Loucy (cell line): ENCODE measurements at regions not wholly inside any gene's neighbourhood (a gene's known extent, or its start where the extent isn't known, plus 50 kb on each side); places are given as distances from the start of the nearest gene placed in this dataset.

Experiments used
- H2AFZ ChIP-seq: fragments of 200-600 bp; sonication (generic); 2 replicates; pipeline ENCODE4 v1.6.0; 2016; ENCODE audit warnings: antibody characterized with exemption, mild to moderate bottlenecking, low read length, moderate library complexity
- H3F3A ChIP-seq: fragments of 200-600 bp; 2 replicates; pipeline ENCODE4 v1.6.0; 2016; ENCODE audit warnings: antibody characterized with exemption, low read depth, mild to moderate bottlenecking
- H3K27me3 ChIP-seq: fragments of 200-600 bp; sonication (generic); 2 replicates; pipeline ENCODE4 v1.6.1; 2014; ENCODE audit warnings: low read length, mild to moderate bottlenecking; ENCODE audit not compliant: insufficient read depth, poor library complexity, severe bottlenecking
- H3K36me3 ChIP-seq: fragments of 200-600 bp; sonication (generic); 2 replicates; pipeline ENCODE4 v1.6.1; 2016; ENCODE audit warnings: low read length; ENCODE audit not compliant: insufficient read depth
- H3K4me1 ChIP-seq: fragments of 200-600 bp; sonication (generic); 2 replicates; pipeline ENCODE4 v1.5.1; 2014; ENCODE audit warnings: low read length, mild to moderate bottlenecking; ENCODE audit not compliant: insufficient read depth, poor library complexity, severe bottlenecking
- H3K4me2 ChIP-seq: fragments of 200-600 bp; sonication (generic); 2 replicates; pipeline ENCODE4 v1.6.0; 2014; ENCODE audit warnings: antibody characterized with exemption, low read length, low read depth, mild to moderate bottlenecking; ENCODE audit not compliant: poor library complexity, severe bottlenecking
- H3K4me3 ChIP-seq: fragments of 200-600 bp; sonication (generic); 2 replicates; pipeline ENCODE4 v1.5.1; 2014; ENCODE audit warnings: low read length, mild to moderate bottlenecking, mixed read lengths; ENCODE audit not compliant: poor library complexity, severe bottlenecking
- H3K79me2 ChIP-seq: fragments of 200-600 bp; sonication (generic); 2 replicates; pipeline ENCODE4 v1.6.1; 2014; ENCODE audit warnings: low read length; ENCODE audit not compliant: insufficient read depth
- H3K9ac ChIP-seq: fragments of 200-600 bp; sonication (generic); 2 replicates; pipeline ENCODE4 v1.6.0; 2014; ENCODE audit warnings: mild to moderate bottlenecking, low read depth, low read length, moderate library complexity; ENCODE audit not compliant: poor library complexity, severe bottlenecking
- H3K9me2 ChIP-seq: fragments of 200-600 bp; sonication (generic); replicated peaks from 2 replicates; pipeline ENCODE4 v1.6.1; 2016; ENCODE audit warnings: low read depth, low read length, mixed read lengths
- H3K9me3 ChIP-seq: fragments of 200-600 bp; sonication (generic); 2 replicates; pipeline ENCODE4 v1.6.1; 2014; ENCODE audit warnings: mild to moderate bottlenecking, antibody characterized with exemption, low read length, low read depth; ENCODE audit not compliant: insufficient read depth
- H4K20me1 ChIP-seq: fragments of 200-600 bp; sonication (generic); 2 replicates; pipeline ENCODE4 v1.6.0; 2014; ENCODE audit warnings: antibody characterized with exemption, low read length, mild to moderate bottlenecking; ENCODE audit not compliant: insufficient read depth, poor library complexity, severe bottlenecking
- EZH2phosphoT487 ChIP-seq: fragments of 200-600 bp; IDR thresholded peaks from 2 replicates; pipeline ENCODE4 v1.6.1; 2018; ENCODE audit warnings: antibody characterized with exemption, mild to moderate bottlenecking, moderate library complexity, borderline replicate concordance
- TF ChIP-seq, protein P1 (sequence below): fragments of 200-600 bp; sonication (generic); conservative IDR thresholded peaks from 2 replicates; pipeline ENCODE4 v1.5.1; 2014; ENCODE audit warnings: mild to moderate bottlenecking, antibody characterized with exemption, low read length

- Histone ChIP-seq H3K9me3 (no peaks in the 10 kb centered on the region), H3K36me3 (no peaks in the 10 kb centered on the region), H3K9ac (no peak overlapping the region), H3F3A (no peaks in the 10 kb centered on the region), H3K4me3 (no peak overlapping the region), H3K79me2 (no peaks in the 10 kb centered on the region), H3K4me2 (no peak overlapping the region), H2AFZ (no peak overlapping the region), H3K4me1 (no peaks in the 10 kb centered on the region), H4K20me1 (no peaks in the 10 kb centered on the region), H3K9me2 (no peaks in the 10 kb centered on the region), H3K27me3 (no peaks in the 10 kb centered on the region)
- TF ChIP-seq, protein P1, sequence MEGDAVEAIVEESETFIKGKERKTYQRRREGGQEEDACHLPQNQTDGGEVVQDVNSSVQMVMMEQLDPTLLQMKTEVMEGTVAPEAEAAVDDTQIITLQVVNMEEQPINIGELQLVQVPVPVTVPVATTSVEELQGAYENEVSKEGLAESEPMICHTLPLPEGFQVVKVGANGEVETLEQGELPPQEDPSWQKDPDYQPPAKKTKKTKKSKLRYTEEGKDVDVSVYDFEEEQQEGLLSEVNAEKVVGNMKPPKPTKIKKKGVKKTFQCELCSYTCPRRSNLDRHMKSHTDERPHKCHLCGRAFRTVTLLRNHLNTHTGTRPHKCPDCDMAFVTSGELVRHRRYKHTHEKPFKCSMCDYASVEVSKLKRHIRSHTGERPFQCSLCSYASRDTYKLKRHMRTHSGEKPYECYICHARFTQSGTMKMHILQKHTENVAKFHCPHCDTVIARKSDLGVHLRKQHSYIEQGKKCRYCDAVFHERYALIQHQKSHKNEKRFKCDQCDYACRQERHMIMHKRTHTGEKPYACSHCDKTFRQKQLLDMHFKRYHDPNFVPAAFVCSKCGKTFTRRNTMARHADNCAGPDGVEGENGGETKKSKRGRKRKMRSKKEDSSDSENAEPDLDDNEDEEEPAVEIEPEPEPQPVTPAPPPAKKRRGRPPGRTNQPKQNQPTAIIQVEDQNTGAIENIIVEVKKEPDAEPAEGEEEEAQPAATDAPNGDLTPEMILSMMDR: no peak
- TF ChIP-seq EZH2phosphoT487: no peak
These were observed 112.3 kb upstream of the MPPED2 start for GRCh38 chr11:30698425-30698824.

- Histone ChIP-seq H3K9me3 (no peaks in the 10 kb centered on the region), H4K20me1 (no peaks in the 10 kb centered on the region), H3K4me2 (no peak overlapping the region), H3K9me2 (no peaks in the 10 kb centered on the region), H3K4me1 (no peaks in the 10 kb centered on the region), H3K9ac (no peak overlapping the region), H3K27me3 (no peaks in the 10 kb centered on the region), H3K79me2 (no peaks in the 10 kb centered on the region), H3K36me3 (no peaks in the 10 kb centered on the region), H3K4me3 (no peak overlapping the region), H3F3A (no peaks in the 10 kb centered on the region), H2AFZ (no peak overlapping the region)
- TF ChIP-seq, protein P1: no peak
- TF ChIP-seq EZH2phosphoT487: no peak
These were observed 110.9 kb upstream of the MPPED2 start for GRCh38 chr11:30697032-30697431.

- Histone ChIP-seq H3K36me3 (no peaks in the 10 kb centered on the region), H3K4me1 (no peaks in the 10 kb centered on the region), H3K27me3 (no peaks in the 10 kb centered on the region), H3K4me2 (no peak overlapping the region), H3K4me3 (no peak overlapping the region), H3K9me2 (no peaks in the 10 kb centered on the region), H3K9ac (no peak overlapping the region), H4K20me1 (no peaks in the 10 kb centered on the region), H2AFZ (no peak overlapping the region), H3F3A (no peaks in the 10 kb centered on the region), H3K9me3 (no peaks in the 10 kb centered on the region), H3K79me2 (no peaks in the 10 kb centered on the region)
- no peak for TF ChIP-seq EZH2phosphoT487
- TF ChIP-seq, protein P1: no peak
These were observed 98.6 kb upstream of the MPPED2 start for GRCh38 chr11:30684772-30685171.
